ENCODE measurements at regions not wholly inside any gene's neighbourhood (a gene's known extent, or its start where the extent isn't known, plus 50 kb on each side); places are given as distances from the start of the nearest gene placed in this dataset.

GRCh38 chrX:51954592-51954991 lies 61.2 kb downstream of the MAGED1 start:
- no peak for DNase-seq

GRCh38 chrX:51955200-51955599 lies 61.8 kb downstream of the MAGED1 start:
- DNase-seq, result peak; percentile 61

GRCh38 chrX:51956441-51956840 lies 63.0 kb downstream of the MAGED1 start:
- DNase-seq, result no peak

DNA sequence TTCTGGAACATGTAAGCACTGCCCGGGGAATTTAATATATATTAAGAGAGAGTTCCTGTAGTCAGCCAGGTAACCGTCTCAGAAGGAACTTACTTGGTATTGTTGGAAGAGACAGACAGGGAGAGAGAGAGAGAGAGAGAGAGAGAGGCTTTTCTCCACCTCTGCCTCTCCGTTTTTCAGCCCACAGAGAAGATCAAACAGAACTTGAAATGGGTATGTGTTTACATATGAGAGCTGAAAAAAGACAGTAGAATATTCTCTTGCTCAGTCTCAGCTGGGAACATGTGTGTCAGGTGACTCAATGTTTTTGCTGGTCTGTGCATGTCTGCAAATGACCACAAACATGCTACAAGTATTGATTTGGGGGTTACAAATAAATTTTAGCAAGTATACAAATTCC lies 81.9 kb downstream of the MAGED1 start:
- peak; percentile 6 for DNase-seq

GRCh38 chrX:51975811-51976210 lies 82.4 kb downstream of the MAGED1 start:
- DNase-seq, result peak; percentile 35

DNA sequence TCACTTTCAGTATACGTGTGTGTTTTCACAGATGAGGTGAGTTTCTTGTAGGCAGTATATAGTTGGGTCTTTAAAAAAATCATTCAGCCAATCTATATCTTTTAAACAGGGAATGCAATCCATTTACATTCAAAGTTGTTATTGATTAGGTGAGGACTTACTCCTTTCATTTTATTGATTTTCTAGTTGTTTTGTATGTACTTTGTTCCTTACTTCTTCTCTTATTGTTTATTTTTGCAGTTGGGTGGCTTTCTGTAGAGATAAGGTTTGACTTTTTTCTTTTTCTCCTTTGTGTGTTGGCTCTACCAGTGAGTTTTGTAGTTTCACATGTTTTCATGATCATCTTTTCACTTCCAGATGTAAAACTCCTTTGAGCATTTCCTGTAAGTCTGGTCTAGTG lies 83.1 kb downstream of the MAGED1 start:
- DNase-seq, result peak; percentile 7

Measured in NCI-H146 (cell line).